HG02885 (cell line): ENCODE measurements at regions not wholly inside any gene's neighbourhood (a gene's known extent, or its start where the extent isn't known, plus 50 kb on each side); places are given as distances from the start of the nearest gene placed in this dataset.
"Not testable (repeated sequence)": the region's sequence is repeated elsewhere in the genome, so short reads cannot be mapped to it uniquely, and the experiment has no call there.

Experiments
- ATAC-seq: cut with Tn5 transposase; IDR thresholded peaks from one replicate; pipeline ENCODE4 v1.9.1; 2021; ENCODE audit warnings: mild to moderate bottlenecking; ENCODE audit not compliant: unreplicated experiment, poor library complexity

GRCh38 chr13:109268492-109268891 is 517.9 kb downstream of the IRS2 start:
- not testable (repeated sequence) for ATAC-seq

- ATAC-seq, result not testable (repeated sequence)
These were observed 519.0 kb downstream of the IRS2 start for GRCh38 chr13:109267400-109267799.

GRCh38 chr13:109265438-109265742 is 521.0 kb downstream of the IRS2 start:
- ATAC-seq, result not testable (repeated sequence)

- not testable (repeated sequence) for ATAC-seq
These were observed 521.6 kb downstream of the IRS2 start for GRCh38 chr13:109264603-109265437.

GRCh38 chr13:109257761-109258157 is 528.6 kb downstream of the IRS2 start:
- not testable (repeated sequence) for ATAC-seq
